ENCODE measurements at regions not wholly inside any gene's neighbourhood (a gene's known extent, or its start where the extent isn't known, plus 50 kb on each side); places are given as distances from the start of the nearest gene placed in this dataset.

DNA sequence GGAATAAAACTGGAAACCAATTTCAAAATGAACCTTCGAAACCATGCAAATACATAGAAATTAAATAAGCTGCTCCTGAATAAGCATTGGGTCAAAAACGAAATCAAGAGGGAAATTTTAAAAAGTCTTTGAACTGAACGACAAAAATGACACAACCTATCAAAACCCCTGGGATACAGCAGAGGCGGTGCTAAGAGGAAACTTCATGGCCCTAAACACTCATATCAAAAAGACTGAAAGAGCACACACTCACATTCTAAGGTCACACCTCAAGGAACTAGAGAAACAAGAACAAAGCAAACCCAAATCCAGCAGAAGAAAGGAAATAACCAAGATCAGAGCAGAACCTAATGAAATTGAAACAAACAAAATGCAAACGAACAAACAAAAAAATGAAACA lies 85.2 kb upstream of the CDC42BPA start:
- Histone ChIP-seq H3K9ac (ENCODE audit: control insufficient read depth, extremely low read depth, insufficient read depth, low read length) (no peak overlapping the region), H3K9me3 (ENCODE audit: control insufficient read depth, low read depth, low read length) (no peaks in the 10 kb centered on the region), H3K9me1 (ENCODE audit: control insufficient read depth, extremely low read depth, insufficient read depth, low read length) (no peaks in the 10 kb centered on the region), H3K79me2 (ENCODE audit: control insufficient read depth, insufficient read depth, low read length) (no peaks in the 10 kb centered on the region), H3K27me3 (ENCODE audit: control insufficient read depth, extremely low read depth, insufficient read depth, low read length) (no peaks in the 10 kb centered on the region), H3K4me2 (ENCODE audit: control insufficient read depth, extremely low read depth, insufficient read depth, low read depth, low read length) (no peak overlapping the region), H3K4me3 (ENCODE audit: control insufficient read depth in 2 of 3, extremely low read depth in 1 of 3, insufficient read depth in 2 of 3, low read depth in 1 of 3, low read length in 3 of 3) (no peak overlapping the region), H3K36me3 (ENCODE audit: control insufficient read depth in 2 of 2, extremely low read depth in 1 of 2, insufficient read depth in 2 of 2, low read length in 2 of 2) (no peaks in the 10 kb centered on the region), H2AFZ (ENCODE audit: control insufficient read depth, low read length) (no peak overlapping the region), H3K27ac (ENCODE audit: control insufficient read depth, insufficient read depth, low read length) (no peak overlapping the region), H3K4me1 (ENCODE audit: control insufficient read depth, extremely low read depth, insufficient read depth, low read length) (no peaks in the 10 kb centered on the region), H4K20me1 (ENCODE audit: control insufficient read depth, extremely low read depth, insufficient read depth, low read length) (no peaks in the 10 kb centered on the region)
- no peak for DNase-seq (ENCODE audit: low read depth, low spot score)
- dilution Hi-C loops (cut with MboI; ENCODE audit: extremely low pct_ligation_motif_present, low sequenced_read_pairs) = no loop called here
- TF ChIP-seq EZH2 (IDR thresholded peaks at IDR 0.05; ENCODE audit: low read length) = no peak
- TF ChIP-seq, protein P1, sequence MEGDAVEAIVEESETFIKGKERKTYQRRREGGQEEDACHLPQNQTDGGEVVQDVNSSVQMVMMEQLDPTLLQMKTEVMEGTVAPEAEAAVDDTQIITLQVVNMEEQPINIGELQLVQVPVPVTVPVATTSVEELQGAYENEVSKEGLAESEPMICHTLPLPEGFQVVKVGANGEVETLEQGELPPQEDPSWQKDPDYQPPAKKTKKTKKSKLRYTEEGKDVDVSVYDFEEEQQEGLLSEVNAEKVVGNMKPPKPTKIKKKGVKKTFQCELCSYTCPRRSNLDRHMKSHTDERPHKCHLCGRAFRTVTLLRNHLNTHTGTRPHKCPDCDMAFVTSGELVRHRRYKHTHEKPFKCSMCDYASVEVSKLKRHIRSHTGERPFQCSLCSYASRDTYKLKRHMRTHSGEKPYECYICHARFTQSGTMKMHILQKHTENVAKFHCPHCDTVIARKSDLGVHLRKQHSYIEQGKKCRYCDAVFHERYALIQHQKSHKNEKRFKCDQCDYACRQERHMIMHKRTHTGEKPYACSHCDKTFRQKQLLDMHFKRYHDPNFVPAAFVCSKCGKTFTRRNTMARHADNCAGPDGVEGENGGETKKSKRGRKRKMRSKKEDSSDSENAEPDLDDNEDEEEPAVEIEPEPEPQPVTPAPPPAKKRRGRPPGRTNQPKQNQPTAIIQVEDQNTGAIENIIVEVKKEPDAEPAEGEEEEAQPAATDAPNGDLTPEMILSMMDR (optimal IDR thresholded peaks at IDR 0.05 in 1 of 3, IDR thresholded peaks at IDR 0.05 in 1 of 3, conservative IDR thresholded peaks at IDR 0.05 in 1 of 3; ENCODE audit: extremely low read depth in 1 of 3, insufficient read depth in 2 of 3, low read length in 3 of 3) = no peak
- FAIRE-seq = no peak

DNA sequence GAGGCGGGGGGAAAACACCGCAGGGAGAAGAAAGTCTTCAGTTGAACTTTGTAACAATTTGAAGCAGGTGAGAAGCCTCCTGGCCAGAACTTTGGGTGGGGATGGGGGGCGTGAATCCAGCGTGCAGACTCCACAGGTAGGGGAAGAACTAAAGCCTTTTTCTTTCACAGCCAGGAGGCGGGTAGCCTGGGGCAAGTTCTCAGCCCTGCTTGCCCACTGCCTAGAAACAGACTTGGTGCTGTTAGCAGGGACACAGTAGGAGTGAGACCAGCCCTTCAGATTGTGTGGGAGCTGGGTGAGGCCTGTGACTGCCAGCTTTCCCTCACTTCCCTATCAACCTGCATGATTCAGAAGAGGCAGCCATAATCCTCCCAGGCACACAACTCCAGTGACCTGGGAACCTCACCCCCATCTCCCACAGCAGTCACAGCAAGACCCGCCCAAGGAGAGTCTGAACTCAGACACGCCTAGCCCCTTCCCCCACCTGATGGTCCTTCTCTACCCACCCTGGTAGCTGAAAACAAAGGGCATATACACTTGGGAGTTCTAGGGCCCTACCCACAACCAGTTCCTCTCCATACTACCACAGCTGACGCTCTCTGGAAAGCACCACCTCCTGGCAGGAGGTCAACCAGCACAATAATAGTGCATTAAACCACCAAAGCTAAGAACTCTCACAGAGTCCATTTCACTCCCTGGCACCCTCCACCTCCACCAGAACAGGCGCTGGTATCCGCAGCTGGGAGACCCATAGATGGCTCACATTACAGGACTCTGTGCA lies 83.5 kb upstream of the CDC42BPA start:
- no peaks in the 10 kb centered on the region for H3K9me1 ChIP-seq (ENCODE audit: control insufficient read depth, extremely low read depth, insufficient read depth, low read length)
- TF ChIP-seq, protein P1 (optimal IDR thresholded peaks at IDR 0.05 in 1 of 3, IDR thresholded peaks at IDR 0.05 in 1 of 3, conservative IDR thresholded peaks at IDR 0.05 in 1 of 3; ENCODE audit: extremely low read depth in 1 of 3, insufficient read depth in 2 of 3, low read length in 3 of 3) = no peak
- TF ChIP-seq EZH2 (IDR thresholded peaks at IDR 0.05; ENCODE audit: low read length) = no peak
- DNase-seq (ENCODE audit: low read depth, low spot score) = no peak
- no peaks in the 10 kb centered on the region for H3K79me2 ChIP-seq (ENCODE audit: control insufficient read depth, insufficient read depth, low read length)
- H3K4me3 ChIP-seq (ENCODE audit: control insufficient read depth in 2 of 3, extremely low read depth in 1 of 3, insufficient read depth in 2 of 3, low read depth in 1 of 3, low read length in 3 of 3) = no peak overlapping the region
- dilution Hi-C loops (cut with MboI; ENCODE audit: extremely low pct_ligation_motif_present, low sequenced_read_pairs) = no loop called here
- no peaks in the 10 kb centered on the region for H3K9me3 ChIP-seq (ENCODE audit: control insufficient read depth, low read depth, low read length)
- H2AFZ ChIP-seq (ENCODE audit: control insufficient read depth, low read length) = no peak overlapping the region
- H3K36me3 ChIP-seq (ENCODE audit: control insufficient read depth in 2 of 2, extremely low read depth in 1 of 2, insufficient read depth in 2 of 2, low read length in 2 of 2) = no peaks in the 10 kb centered on the region
- no peak for FAIRE-seq
- H3K9ac ChIP-seq (ENCODE audit: control insufficient read depth, extremely low read depth, insufficient read depth, low read length) = no peak overlapping the region
- no peaks in the 10 kb centered on the region for H3K27me3 ChIP-seq (ENCODE audit: control insufficient read depth, extremely low read depth, insufficient read depth, low read length)
- no peaks in the 10 kb centered on the region for H3K4me1 ChIP-seq (ENCODE audit: control insufficient read depth, extremely low read depth, insufficient read depth, low read length)
- H3K27ac ChIP-seq (ENCODE audit: control insufficient read depth, insufficient read depth, low read length) = no peak overlapping the region
- no peaks in the 10 kb centered on the region for H4K20me1 ChIP-seq (ENCODE audit: control insufficient read depth, extremely low read depth, insufficient read depth, low read length)
- H3K4me2 ChIP-seq (ENCODE audit: control insufficient read depth, extremely low read depth, insufficient read depth, low read depth, low read length) = no peak overlapping the region

All from keratinocyte (primary cell).